OCI-LY7 (cell line): ENCODE measurements at regions not wholly inside any gene's neighbourhood (a gene's known extent, or its start where the extent isn't known, plus 50 kb on each side); places are given as distances from the start of the nearest gene placed in this dataset.

Experiments
- EZH2phosphoT487 ChIP-seq: fragments of 200-600 bp; sonication (generic); IDR thresholded peaks from 2 replicates; pipeline ENCODE4 v1.6.1; 2018; ENCODE audit warnings: low read depth, borderline replicate concordance, mild to moderate bottlenecking, mixed run types, antibody characterized with exemption, low read length, moderate library complexity, mixed read lengths
- TF ChIP-seq, protein P1 (sequence below): fragments of 200-600 bp; sonication (generic); conservative IDR thresholded peaks from 2 replicates; pipeline ENCODE4 v1.5.1; 2014; ENCODE audit warnings: mild to moderate bottlenecking, antibody characterized with exemption, low read length, moderate library complexity, mixed read lengths

DNA sequence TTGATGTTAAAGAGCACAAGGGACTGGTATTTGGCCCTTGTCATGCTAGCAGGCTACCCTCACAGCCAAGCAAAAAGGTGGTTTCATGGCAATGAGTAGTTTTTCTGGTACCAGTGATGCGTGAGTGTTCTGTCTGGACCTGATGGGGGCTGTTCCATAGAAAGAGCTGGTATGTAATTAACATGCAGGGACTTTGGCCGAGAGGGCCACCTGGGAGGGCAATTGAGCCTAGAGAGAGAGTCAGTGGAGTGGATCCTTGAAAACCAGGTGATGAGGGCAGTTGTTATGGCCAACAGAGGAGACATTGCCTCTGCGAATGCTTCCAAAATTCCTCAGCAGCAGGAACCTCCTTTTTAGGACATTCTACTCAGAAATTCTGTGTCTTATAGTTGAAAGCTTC is 383.3 kb downstream of the PSAT1 start:
- TF ChIP-seq, protein P1, sequence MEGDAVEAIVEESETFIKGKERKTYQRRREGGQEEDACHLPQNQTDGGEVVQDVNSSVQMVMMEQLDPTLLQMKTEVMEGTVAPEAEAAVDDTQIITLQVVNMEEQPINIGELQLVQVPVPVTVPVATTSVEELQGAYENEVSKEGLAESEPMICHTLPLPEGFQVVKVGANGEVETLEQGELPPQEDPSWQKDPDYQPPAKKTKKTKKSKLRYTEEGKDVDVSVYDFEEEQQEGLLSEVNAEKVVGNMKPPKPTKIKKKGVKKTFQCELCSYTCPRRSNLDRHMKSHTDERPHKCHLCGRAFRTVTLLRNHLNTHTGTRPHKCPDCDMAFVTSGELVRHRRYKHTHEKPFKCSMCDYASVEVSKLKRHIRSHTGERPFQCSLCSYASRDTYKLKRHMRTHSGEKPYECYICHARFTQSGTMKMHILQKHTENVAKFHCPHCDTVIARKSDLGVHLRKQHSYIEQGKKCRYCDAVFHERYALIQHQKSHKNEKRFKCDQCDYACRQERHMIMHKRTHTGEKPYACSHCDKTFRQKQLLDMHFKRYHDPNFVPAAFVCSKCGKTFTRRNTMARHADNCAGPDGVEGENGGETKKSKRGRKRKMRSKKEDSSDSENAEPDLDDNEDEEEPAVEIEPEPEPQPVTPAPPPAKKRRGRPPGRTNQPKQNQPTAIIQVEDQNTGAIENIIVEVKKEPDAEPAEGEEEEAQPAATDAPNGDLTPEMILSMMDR, result no peak
- TF ChIP-seq EZH2phosphoT487, result no peak
